RWPE2 (cell line): ENCODE measurements at regions not wholly inside any gene's neighbourhood (a gene's known extent, or its start where the extent isn't known, plus 50 kb on each side); places are given as distances from the start of the nearest gene placed in this dataset.
"Not testable (repeated sequence)": the region's sequence is repeated elsewhere in the genome, so short reads cannot be mapped to it uniquely, and the experiment has no call there.

ENCODE experiments used
- ATAC-seq: fragments of 200-7000 bp; cut with Tn5 transposase; 3 replicates; pipeline ENCODE4 v1.9.1; 2021; ENCODE audit warnings: low read depth
- DNase-seq: peaks from one replicate; pipeline ENCODE4 v3.0.0-alpha.2; 2020; ENCODE audit warnings: low spot score
- H3K27ac ChIP-seq: fragments of 450-650 bp; 2 replicates; pipeline ENCODE4 v1.5.1; 2017; ENCODE audit warnings: mild to moderate bottlenecking; ENCODE audit not compliant: poor library complexity, severe bottlenecking
- H3K27me3 ChIP-seq: fragments of 250-450 bp; sonication (Bioruptor Pico); 2 replicates; pipeline ENCODE4 v1.5.1; 2021; ENCODE audit warnings: mild to moderate bottlenecking, moderate library complexity; ENCODE audit not compliant: insufficient read depth, poor library complexity, severe bottlenecking
- H3K36me3 ChIP-seq: fragments of 250-450 bp; sonication (Bioruptor Pico); 2 replicates; pipeline ENCODE4 v1.5.1; 2020; ENCODE audit warnings: low read depth, mild to moderate bottlenecking, moderate library complexity
- H3K4me1 ChIP-seq: fragments of 250-450 bp; sonication (Bioruptor Pico); 2 replicates; pipeline ENCODE4 v1.5.1; 2021; ENCODE audit warnings: mild to moderate bottlenecking, moderate library complexity; ENCODE audit not compliant: insufficient read depth, poor library complexity, severe bottlenecking
- H3K4me3 ChIP-seq: fragments of 250-450 bp; sonication (Bioruptor Pico); 2 replicates; pipeline ENCODE4 v1.5.1; 2021; ENCODE audit warnings: mild to moderate bottlenecking, moderate library complexity; ENCODE audit not compliant: severe bottlenecking
- H3K9me3 ChIP-seq: fragments of 250-450 bp; sonication (Bioruptor Pico); 2 replicates; pipeline ENCODE4 v1.5.1; 2021; ENCODE audit warnings: mild to moderate bottlenecking, moderate library complexity; ENCODE audit not compliant: severe bottlenecking
- TF ChIP-seq, protein P1 (sequence below): fragments of 450-650 bp; IDR thresholded peaks from one replicate; pipeline ENCODE4 v1.5.1; 2017; ENCODE audit warnings: mild to moderate bottlenecking, moderate library complexity; ENCODE audit not compliant: poor library complexity, severe bottlenecking

- DNase-seq (no peak), ATAC-seq (no peak)
- Histone ChIP-seq H3K27me3 (no peaks in the 10 kb centered on the region), H3K27ac (no peak overlapping the region), H3K4me3 (no peak overlapping the region), H3K36me3 (no peaks in the 10 kb centered on the region), H3K9me3 (peaks cover 5% of the 10 kb centered on the region), H3K4me1 (peaks cover 3% of the 10 kb centered on the region)
- TF ChIP-seq, protein P1, sequence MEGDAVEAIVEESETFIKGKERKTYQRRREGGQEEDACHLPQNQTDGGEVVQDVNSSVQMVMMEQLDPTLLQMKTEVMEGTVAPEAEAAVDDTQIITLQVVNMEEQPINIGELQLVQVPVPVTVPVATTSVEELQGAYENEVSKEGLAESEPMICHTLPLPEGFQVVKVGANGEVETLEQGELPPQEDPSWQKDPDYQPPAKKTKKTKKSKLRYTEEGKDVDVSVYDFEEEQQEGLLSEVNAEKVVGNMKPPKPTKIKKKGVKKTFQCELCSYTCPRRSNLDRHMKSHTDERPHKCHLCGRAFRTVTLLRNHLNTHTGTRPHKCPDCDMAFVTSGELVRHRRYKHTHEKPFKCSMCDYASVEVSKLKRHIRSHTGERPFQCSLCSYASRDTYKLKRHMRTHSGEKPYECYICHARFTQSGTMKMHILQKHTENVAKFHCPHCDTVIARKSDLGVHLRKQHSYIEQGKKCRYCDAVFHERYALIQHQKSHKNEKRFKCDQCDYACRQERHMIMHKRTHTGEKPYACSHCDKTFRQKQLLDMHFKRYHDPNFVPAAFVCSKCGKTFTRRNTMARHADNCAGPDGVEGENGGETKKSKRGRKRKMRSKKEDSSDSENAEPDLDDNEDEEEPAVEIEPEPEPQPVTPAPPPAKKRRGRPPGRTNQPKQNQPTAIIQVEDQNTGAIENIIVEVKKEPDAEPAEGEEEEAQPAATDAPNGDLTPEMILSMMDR: no peak
Measured at GRCh38 chr15:66866656-66867055, 164.6 kb downstream of the SMAD6 start.

DNA sequence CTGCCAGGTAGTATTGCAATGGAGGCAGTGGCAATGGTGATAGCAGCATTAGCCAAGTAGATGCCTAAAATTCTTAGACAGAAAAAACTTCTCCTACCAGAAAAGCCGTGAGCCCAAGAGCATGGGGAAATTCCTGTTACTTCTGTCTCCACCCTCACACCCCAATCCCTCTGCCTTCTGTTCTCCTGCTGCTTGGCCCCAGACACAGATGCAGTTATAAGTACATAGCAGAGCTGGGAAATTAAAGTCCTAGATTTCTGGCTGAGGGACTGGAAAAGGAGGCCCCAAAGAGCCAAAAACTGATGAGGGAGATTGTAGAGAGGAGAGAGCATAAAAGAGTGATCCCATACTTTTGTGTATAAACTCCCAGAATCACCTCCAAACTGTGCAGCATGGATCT, 166.9 kb downstream of the SMAD6 start:
- TF ChIP-seq, protein P1: no peak
- Histone ChIP-seq H3K36me3 (no peaks in the 10 kb centered on the region), H3K4me3 (no peak overlapping the region), H3K27ac (no peak overlapping the region), H3K27me3 (no peaks in the 10 kb centered on the region), H3K4me1 (no peaks in the 10 kb centered on the region), H3K9me3 (peaks cover 5% of the 10 kb centered on the region)
- ATAC-seq (no peak), DNase-seq (no peak)

GRCh38 chr15:66870880-66871388, 168.9 kb downstream of the SMAD6 start:
- no peaks in the 10 kb centered on the region for H3K36me3 ChIP-seq
- H3K4me3 ChIP-seq: no peak overlapping the region
- ATAC-seq (no peak), DNase-seq (no peak)
- TF ChIP-seq, protein P1: no peak
- no peak overlapping the region for H3K27ac ChIP-seq
- H3K9me3 ChIP-seq: peaks cover 5% of the 10 kb centered on the region
- H3K27me3 ChIP-seq: no peaks in the 10 kb centered on the region
- no peaks in the 10 kb centered on the region for H3K4me1 ChIP-seq

GRCh38 chr15:66872405-66872804, 170.4 kb downstream of the SMAD6 start:
- Histone ChIP-seq H3K27ac (no peak overlapping the region), H3K9me3 (peaks cover 5% of the 10 kb centered on the region), H3K4me1 (no peaks in the 10 kb centered on the region), H3K27me3 (no peaks in the 10 kb centered on the region), H3K36me3 (no peaks in the 10 kb centered on the region), H3K4me3 (no peak overlapping the region)
- TF ChIP-seq, protein P1: no peak
- ATAC-seq (no peak), DNase-seq (no peak)

DNA sequence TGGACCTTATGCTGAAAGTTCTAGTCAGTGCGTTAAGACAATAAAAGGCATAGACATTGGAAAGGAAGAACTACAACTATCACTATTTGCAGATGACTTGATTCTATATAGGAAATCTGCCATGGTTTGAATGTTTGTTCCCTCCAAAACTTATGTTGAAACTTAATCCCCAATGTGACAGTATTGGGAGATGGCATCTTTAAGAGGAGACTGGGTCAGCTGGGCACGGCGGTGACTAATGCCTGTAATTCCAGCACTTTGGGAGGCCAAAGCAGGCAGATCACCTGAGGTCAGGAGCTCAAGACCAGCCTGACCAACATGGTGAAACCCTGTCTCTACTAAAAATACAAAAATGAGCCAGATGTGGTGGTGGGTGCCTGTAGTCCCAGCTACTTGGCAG, 171.3 kb downstream of the SMAD6 start:
- H3K4me1 ChIP-seq, ATAC-seq, H3K27ac ChIP-seq, H3K27me3 ChIP-seq, H3K9me3 ChIP-seq, H3K36me3 ChIP-seq, DNase-seq, H3K4me3 ChIP-seq: not testable (repeated sequence)
